T-helper 1 cell treated with Interleukin-12 subunit alpha and Interleukin-12 subunit beta and Interleukin-4 antibody, amounts not matched to agents 30 ng/mL and 1 ng/mL, for 36 hours (primary cell): ENCODE measurements at regions not wholly inside any gene's neighbourhood (a gene's known extent, or its start where the extent isn't known, plus 50 kb on each side); places are given as distances from the start of the nearest gene placed in this dataset.

Experiments
- intact Hi-C: fragments of 100-400 bp; cut with micrococcal nuclease; formaldehyde crosslinking; loops from one replicate; pipeline ENCODE4 v1.15.1; 2024

GRCh38 chr4:113849771-113850170, 88.2 kb upstream of the CAMK2D start:
- intact Hi-C loops, result no loop called here

- intact Hi-C loops, result no loop called here
These were observed 86.2 kb upstream of the CAMK2D start for GRCh38 chr4:113847710-113848109.

GRCh38 chr4:113846433-113846832, 84.9 kb upstream of the CAMK2D start:
- intact Hi-C loops, result no loop called here

- intact Hi-C loops, result no loop called here
These were observed 83.6 kb upstream of the CAMK2D start for GRCh38 chr4:113845138-113845537.

- intact Hi-C loops, result no loop called here
These were observed 82.8 kb upstream of the CAMK2D start for GRCh38 chr4:113844369-113844768.

DNA sequence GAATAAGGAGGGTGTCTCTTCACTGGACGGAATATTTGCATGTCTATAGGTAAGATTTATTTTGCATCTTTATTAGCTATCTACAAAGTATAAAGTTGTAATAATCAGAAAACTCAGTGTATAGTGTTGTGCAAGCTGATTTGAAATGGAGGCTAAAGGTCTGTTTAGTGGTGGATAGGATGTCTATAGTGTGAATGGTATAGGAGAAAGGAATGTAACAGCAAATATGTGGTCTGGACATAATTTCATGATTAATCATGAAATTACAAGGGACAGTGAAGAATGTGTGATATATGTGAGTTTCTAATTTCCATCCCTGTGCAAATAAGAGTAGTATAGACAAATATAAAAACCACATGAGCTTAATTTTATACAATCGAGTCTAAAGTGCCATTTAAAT, 79.3 kb upstream of the CAMK2D start:
- intact Hi-C loops, result no loop called here

GRCh38 chr4:113838460-113838859, 76.9 kb upstream of the CAMK2D start:
- intact Hi-C loops, result no loop called here

GRCh38 chr4:113837397-113837796, 75.9 kb upstream of the CAMK2D start:
- intact Hi-C loops, result no loop called here

DNA sequence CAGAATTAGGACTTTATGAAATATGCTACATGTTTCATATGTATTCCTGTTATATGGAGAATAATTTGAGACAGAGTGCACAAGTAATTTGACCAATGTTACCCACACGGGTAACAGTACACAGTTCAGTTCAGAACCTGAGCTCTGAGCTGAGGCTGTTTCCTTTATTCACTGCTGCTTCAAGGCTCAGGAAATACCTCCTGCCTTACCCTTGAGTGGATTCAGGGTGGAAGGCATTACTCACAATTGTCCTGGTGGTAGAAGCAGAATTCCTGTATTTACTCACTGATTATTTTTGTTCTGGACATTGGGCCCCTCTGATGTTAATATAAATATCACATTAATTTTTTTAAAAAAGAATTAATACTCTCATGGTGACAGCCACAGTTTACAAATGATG, 73.5 kb upstream of the CAMK2D start:
- intact Hi-C loops, result no loop called here

DNA sequence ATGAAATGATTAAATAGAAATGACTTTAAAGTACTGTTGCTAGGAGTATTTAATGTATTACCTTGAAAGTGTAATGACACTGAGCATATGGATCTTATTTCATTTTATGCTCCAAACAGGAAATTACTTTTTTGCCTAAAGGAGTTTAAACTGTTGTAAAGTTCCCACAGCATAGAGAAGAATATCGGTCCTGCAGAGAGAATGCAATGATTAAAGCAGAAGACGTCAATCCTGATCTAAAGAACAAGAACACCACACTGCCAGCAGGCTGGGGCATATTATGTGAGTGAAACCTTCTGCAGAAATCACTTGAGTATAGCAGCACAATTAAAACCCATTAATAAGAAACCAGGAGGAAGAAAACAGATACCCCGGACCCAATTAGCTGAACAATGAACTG, 72.8 kb upstream of the CAMK2D start:
- intact Hi-C loops, result no loop called here

- intact Hi-C loops, result no loop called here
These were observed 71.3 kb upstream of the CAMK2D start for GRCh38 chr4:113832803-113833202.

DNA sequence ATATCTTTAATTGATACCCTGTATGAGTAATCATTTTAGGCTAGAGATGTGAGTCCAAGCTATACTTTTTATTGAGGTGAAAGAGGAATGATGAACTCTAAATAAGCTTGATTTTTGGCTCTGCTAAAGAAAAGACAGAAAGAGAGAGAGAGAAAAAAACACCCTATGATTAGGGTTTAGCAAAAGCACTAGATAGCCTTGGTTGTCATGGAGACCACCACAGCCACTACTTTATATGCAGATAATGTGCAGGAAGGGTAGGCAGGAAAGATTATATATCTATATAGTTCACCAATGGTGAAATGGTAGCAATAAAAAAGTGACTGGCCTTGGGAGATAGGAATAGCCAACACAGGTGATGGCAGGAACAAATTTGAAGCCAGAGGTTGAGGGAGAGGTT, 69.9 kb upstream of the CAMK2D start:
- intact Hi-C loops, result no loop called here

- intact Hi-C loops, result loop anchor here (5.0 to 10.0 kb wide), 2 partner anchors 146 to 434 kb away; no protein-coding TSS in a partner anchor
These were observed 67.2 kb upstream of the CAMK2D start for GRCh38 chr4:113828702-113829101.

DNA sequence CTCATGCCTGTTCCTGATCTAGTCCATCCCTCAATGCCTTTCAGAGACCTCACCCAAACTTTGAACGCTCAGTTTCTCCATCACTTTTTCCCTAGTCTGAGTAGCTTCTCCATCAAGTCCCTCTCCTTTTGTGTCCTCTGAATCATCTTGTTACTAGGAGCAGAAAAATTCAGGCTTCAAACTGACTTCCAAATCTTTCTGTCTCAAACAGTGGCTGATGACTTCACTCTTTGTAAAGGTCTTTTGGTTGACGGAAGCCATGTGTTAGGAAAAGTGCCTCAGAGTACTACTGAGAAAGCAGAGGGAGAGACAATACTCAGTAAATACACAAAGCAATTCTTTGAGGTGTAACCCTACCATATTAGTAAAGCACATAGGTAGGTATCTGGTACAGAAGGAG, 65.7 kb upstream of the CAMK2D start:
- intact Hi-C loops, result loop anchor here (5.0 to 10.0 kb wide), 2 partner anchors 145 to 432 kb away; no protein-coding TSS in a partner anchor

DNA sequence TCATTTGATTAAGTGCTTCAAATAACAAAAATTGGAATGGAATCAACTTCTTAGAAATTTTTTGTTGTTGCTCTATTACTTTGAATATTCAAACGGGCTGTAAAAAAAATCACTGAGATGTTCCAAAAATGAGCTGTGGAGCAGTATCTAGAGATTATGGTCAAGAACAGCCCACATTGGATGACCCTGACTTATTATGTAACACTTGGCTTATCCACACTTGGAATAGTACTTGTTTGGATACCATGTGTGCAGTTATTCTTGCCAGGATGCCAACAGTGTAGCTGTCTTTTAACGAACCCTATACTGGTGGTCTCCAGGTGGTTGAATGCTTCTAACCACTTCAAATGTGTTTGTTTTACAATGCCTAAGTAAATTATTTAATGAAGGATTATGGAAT, 64.9 kb upstream of the CAMK2D start:
- intact Hi-C loops, result loop anchor here (5.0 to 10.0 kb wide), 2 partner anchors 144 to 432 kb away; no protein-coding TSS in a partner anchor

- intact Hi-C loops, result loop anchor here (5.0 to 10.0 kb wide), 2 partner anchors 143 to 430 kb away; no protein-coding TSS in a partner anchor
These were observed 63.7 kb upstream of the CAMK2D start for GRCh38 chr4:113825272-113825671.

DNA sequence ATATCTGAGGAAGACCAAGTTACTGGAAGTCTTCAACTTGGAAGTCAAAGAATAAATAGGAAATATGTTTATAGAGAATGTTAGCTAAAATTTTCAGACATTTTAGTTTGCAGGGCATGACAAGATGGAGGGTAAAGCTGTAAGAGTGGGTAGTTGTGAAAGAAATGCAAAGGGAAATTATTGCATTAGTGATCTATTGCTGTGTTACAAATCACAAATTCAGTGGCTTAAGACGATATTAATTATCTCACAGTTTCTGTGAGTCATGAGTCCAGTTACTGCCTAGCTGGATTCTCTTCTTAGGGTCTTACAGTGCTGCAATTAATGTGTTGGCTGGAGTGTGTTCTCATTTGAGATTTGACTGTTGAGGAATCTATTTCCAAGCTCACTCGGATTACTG, 62.9 kb upstream of the CAMK2D start:
- intact Hi-C loops, result loop anchor here (10.0 kb wide), 1 partner anchor 430 kb away; no protein-coding TSS in a partner anchor

DNA sequence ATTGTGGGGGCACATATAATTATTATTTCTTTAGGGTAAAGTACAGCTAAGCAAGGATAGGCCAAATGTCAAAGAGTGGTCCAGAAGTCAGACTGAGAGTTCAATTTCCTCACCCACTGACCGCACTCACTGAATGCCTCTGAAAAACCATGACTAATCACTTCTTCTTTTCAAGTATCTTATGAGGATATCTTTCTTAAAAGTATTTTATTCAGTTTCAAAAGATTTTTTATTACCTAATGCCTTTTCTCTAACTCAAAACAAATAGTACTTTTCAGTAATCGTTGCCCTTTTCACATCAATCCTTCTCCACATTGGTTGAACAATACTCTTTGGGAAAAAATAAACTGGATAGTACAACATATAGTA, 61.7 kb upstream of the CAMK2D start:
- intact Hi-C loops, result loop anchor here (10.0 kb wide), 1 partner anchor 428 kb away; no protein-coding TSS in a partner anchor

DNA sequence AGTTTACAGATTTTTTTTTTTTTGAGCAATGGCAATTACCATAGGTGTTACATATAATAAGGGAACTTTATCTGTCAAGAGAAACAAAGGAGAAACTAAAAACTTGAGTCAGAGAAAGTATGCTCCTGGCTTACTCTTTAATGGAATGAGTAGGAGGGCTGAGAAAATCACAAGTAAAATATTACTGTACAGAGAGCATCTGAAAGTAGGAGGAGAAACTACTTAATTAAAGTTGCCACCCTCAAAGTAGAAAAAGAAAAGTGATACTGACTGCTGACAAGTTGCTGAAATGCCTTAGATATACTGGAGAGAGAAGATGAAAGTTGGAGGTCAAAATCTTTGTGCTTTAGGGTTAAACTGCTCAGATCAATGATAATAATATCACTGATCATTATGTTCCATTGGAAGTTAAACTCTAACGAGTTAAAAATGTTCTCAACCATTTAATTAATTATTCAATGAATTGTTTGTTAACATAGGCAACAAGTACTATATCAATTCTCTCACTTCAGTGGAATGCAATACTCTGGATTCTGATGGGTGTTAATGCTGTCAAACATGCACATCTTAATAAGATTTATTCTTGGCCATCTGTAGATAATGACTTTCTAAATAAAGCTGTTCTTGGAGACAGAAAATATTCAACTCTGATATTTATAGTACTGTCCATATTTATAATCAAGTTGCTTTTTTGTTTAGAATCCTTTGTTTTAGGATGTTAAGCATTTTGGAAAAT, 61.2 kb upstream of the CAMK2D start:
- intact Hi-C loops, result loop anchor here (10.0 kb wide), 1 partner anchor 428 kb away; no protein-coding TSS in a partner anchor

DNA sequence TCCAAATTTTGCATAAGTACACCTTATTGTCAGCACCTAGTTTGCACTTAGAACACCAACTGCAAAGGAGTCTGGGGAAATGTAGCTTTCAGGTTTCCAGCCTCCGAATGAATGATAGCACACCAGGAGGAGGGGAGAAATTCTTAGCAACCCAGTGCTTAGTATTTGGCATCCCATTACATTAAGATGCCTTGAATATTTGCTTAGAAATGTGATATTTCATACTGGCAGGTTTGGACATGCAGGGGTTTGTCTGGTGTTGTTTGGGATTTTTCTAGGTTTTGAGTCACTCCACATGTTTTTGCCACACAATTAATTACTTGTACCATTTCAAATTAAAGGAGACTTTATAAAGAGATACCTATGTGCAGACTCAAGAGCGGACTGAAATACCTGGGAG, 60.3 kb upstream of the CAMK2D start:
- intact Hi-C loops, result loop anchor here (10.0 kb wide), 1 partner anchor 427 kb away; no protein-coding TSS in a partner anchor

DNA sequence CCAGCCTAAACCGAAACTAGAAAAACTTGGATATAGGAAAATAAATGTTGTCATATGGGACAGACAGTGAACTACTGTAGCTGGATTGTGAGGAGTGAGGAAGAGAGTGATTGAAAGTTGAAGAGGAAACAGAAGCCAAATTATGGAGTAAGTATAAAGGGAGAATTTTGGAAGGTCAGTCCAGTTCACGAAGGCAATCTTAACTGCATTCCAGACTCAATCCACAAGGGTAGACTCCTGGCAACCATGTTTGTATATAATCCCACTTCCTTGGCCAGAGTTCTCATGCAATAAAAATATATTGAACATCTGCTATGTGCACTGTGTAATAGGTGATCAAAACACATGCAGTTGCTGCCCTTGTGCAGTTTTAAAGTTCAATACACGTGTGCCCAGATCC, 58.6 kb upstream of the CAMK2D start:
- intact Hi-C loops, result loop anchor here (10.0 kb wide), 1 partner anchor 425 kb away; no protein-coding TSS in a partner anchor

DNA sequence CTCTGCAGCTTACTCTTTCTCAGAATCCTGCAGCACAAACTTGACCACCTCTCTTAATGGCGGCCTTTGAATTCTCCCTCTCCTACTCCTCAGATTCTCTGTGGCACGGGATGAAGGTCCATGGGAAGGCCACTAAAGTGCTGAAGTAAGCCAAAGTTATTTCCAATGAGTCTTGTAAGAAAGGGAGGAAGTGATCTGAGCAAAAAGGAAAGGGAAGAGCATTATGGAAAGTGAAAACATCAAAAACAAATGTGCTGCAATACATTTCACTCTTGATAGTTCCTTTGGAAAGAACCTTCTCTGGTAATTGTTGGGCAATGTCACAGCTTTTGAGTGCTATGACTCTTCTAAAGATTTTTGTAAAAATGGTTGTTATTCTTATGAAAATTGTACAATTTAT, 54.3 kb upstream of the CAMK2D start:
- intact Hi-C loops, result no loop called here

DNA sequence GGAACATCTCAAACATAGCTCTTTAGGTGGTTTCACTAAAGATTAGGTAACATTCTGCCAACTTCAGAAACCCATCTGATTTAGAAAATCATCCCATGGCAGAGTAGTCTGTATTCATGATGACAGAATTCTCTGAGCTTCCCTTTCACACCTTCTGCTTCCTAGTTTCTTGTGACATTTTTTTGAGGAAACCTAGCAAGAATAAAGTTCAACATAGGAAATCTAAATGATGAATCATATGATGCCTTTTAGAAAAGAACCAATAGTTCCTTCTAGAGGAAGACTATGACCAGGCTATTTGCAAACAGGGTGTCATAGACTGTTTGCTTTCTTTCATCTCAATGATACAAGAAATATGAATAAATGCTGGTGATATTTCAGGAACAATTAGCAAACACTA, 49.8 kb upstream of the CAMK2D start:
- intact Hi-C loops, result no loop called here
